Peyer's patch (tissue), 4 donors: ENCODE measurements at regions not wholly inside any gene's neighbourhood (a gene's known extent, or its start where the extent isn't known, plus 50 kb on each side); places are given as distances from the start of the nearest gene placed in this dataset.

Source experiments
- POLR2A ChIP-seq, 2 donors: fragments of 450-650 bp; IDR thresholded peaks; one replicate each; pipeline ENCODE4 v1.5.1; 2017; ENCODE audit warnings: antibody characterized with exemption in 2 of 2, mild to moderate bottlenecking in 2 of 2, moderate library complexity in 2 of 2
- TF ChIP-seq, protein P1 (sequence below), 6 experiments: fragments of 450-650 bp in 4 of 6; fragments of 200-600 bp in 2 of 6; sonication (generic) in 1 of 6; IDR thresholded peaks; one replicate each; pipeline ENCODE4 v1.5.1; 2017 to 2019; ENCODE audit warnings: antibody characterized with exemption in 6 of 6, mild to moderate bottlenecking in 3 of 6, moderate library complexity in 1 of 6

DNA sequence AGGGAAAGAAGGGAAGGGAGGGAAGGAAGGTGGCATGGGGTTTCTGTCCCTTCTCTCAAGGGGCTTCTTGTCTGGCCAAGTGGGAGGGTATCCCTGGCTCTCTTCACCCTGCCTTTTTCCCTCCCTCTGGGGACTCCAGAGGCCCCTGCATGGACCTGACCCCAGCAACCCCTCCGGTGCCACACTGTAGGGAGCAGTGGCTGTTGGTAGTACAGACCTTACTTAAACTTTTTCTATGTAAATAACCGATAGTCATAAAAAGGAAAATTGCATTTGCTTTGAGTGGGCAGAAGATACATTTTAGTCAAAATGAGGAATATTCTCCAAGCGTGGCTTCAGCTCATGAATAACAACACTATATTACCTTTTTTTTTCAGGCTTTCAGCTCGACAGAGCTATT, 1384.0 kb downstream of the BRD1 start:
- TF ChIP-seq, protein P1, sequence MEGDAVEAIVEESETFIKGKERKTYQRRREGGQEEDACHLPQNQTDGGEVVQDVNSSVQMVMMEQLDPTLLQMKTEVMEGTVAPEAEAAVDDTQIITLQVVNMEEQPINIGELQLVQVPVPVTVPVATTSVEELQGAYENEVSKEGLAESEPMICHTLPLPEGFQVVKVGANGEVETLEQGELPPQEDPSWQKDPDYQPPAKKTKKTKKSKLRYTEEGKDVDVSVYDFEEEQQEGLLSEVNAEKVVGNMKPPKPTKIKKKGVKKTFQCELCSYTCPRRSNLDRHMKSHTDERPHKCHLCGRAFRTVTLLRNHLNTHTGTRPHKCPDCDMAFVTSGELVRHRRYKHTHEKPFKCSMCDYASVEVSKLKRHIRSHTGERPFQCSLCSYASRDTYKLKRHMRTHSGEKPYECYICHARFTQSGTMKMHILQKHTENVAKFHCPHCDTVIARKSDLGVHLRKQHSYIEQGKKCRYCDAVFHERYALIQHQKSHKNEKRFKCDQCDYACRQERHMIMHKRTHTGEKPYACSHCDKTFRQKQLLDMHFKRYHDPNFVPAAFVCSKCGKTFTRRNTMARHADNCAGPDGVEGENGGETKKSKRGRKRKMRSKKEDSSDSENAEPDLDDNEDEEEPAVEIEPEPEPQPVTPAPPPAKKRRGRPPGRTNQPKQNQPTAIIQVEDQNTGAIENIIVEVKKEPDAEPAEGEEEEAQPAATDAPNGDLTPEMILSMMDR (IDR thresholded peaks at IDR 0.05), result no peak
- TF ChIP-seq POLR2A (IDR thresholded peaks at IDR 0.05), result no peak
